NCI-H1417 treated with DMSO at 0.1 percent for 48 hours (cell line): ENCODE measurements at regions not wholly inside any gene's neighbourhood (a gene's known extent, or its start where the extent isn't known, plus 50 kb on each side); places are given as distances from the start of the nearest gene placed in this dataset.
"Not testable (repeated sequence)": the region's sequence is repeated elsewhere in the genome, so short reads cannot be mapped to it uniquely, and the experiment has no call there.

Experiments
- DNase-seq: peaks from one replicate; lab custom pipeline; 2025; lab: John Stamatoyannopoulos, UW

DNA sequence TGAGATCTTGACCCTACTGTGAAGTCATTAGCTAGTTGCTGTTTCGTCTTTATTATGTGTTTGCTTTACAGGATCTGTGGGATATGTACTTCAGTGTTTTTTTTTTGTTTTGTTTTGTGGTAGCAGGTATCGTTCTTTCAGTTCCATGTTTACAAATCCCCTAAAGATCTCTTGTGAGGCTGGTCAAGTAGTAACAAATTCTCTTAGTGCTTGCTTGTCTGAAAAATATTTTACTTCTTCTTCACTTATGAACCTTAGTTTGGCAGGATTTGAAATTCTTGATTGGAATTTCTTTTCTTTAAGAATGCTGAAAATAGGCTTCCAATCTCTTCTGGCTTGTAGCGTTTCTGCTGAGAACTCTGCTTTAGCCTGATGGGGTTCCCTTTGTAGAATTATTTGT lies 235.8 kb upstream of the ALCAM start:
- DNase-seq, result no peak

GRCh38 chr3:105137911-105138310 lies 228.8 kb upstream of the ALCAM start:
- DNase-seq, result no peak

GRCh38 chr3:105139881-105140560 lies 226.7 kb upstream of the ALCAM start:
- DNase-seq, result no peak

- no peak for DNase-seq
These were observed 225.8 kb upstream of the ALCAM start for GRCh38 chr3:105140899-105141367.

DNA sequence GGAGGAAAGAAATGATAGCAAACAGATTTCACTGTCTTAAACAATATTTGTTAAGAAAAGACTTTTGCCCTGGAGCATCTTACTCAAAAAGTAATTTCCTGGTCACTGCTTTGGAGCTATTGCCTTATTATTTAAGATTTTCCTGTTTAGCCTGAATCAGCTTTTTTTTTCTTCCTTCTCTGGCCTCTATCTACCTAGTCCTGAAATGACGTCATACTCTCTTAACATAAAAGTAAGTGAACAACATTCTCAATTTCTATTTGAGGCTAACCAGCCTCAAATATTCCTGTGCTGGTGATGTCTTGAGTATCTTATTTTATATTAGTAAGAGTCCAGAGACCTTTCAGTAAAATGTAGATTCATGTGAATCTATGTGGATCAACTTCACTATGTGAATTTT lies 221.9 kb upstream of the ALCAM start:
- no peak for DNase-seq

DNA sequence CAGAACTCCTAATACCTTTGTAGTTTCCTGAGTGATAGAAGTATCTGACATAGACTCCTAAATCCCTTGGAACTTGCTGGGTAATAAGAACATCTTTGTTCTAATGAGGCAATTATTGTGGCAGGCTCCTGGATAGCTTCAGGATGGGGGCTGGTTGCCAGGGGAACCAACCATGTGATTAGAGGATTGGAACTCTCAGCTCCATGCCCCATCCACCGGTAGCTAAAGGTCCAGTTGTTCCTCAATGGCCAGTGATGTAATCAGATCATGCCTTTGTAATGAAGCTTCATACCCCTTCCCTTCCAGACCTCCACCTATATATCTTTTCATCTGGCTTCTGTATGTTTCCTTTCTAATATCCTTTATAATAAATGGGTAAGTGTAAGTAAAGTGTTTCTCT lies 221.2 kb upstream of the ALCAM start:
- DNase-seq, result no peak

DNA sequence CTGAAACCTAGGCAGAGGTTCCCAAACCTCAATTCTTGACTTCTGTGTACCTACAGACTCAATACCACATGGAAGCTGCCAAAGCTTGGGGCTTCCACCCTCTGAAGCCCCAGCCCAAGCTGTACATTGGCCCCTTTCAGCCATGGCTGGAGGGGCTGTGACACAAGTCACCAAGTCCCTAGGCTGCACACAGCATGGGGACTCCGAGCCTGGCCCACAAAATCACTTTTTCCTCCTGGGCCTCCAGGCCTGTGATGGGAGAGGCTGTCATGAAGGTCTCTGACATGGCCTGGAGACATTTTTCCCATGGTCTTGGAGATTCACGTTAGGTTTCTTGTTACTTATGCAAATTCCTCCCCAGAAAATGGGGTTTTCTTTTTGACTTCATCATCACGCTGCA lies 217.5 kb upstream of the ALCAM start:
- DNase-seq, result not testable (repeated sequence)

GRCh38 chr3:105152987-105153386 lies 213.7 kb upstream of the ALCAM start:
- DNase-seq, result no peak

DNA sequence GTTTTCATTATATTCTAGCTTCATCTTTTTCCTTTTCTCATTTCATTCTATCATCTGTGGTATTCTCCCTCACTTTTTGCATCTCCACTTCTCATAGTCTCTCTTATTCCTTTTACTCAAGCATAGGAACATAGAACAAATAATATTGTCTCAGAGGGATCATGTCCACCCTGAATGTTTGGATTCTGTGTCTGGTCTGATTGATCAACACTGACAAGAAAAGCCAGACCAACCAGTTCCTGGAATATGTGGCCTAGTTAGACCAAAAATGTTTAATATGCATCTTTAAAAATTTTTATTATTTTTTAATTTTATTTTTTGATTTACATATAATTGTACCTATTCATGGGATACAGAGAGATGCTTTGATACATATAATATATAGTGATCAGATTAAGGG lies 212.0 kb upstream of the ALCAM start:
- DNase-seq, result no peak

DNA sequence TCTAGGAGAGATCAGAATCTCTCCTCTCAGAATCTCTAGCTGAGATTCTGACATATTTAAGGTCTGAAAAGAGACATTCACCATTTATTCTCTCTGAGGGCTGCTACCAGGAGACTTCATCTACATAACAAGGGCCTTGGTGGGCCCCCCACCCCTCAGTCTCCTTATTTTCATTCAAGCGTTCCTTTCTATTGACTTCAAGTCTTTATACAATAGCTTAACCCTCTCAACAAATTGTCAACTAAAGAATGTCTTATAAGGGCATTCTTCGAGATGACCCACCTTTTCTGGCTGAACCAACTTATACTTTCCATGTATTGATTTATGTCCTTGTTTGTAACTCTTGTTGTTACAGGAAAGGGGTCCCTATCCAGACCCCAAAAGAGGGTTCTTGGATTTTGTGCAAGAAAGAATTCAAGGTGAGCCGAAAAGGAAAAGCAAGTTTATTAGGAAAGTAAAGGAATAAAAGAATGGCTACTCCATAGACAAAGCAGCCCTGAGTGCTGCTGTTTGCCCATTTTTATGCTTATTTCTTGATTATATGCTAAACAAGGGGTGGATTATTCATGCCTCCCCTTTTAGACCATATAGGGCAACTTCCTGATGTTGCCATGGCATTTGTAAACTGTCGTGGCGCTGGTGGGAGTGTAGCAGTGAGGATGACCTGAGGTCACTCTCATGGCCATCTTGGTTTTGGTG lies 209.5 kb upstream of the ALCAM start:
- no peak for DNase-seq

GRCh38 chr3:105157766-105158085 lies 209.0 kb upstream of the ALCAM start:
- DNase-seq, result no peak

DNA sequence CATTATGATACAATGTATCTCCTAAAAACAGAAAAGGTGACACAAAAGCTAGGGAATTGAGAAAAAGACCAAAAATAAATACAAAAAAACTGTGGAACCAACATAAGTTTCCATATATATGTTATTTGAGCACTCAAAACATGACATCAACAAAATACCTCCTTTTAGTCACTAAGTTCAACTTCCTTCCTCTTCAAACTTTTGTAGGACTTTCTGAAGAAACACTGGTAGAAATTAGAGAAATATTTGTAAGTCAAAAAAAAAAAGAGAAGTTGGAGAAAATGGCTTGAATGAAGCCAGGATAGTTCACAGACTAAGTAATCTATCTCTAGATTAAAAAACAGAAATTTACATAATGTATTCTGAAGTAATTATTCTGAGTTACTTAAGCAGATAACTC lies 208.4 kb upstream of the ALCAM start:
- no peak for DNase-seq

GRCh38 chr3:105162448-105162847 lies 204.3 kb upstream of the ALCAM start:
- DNase-seq, result no peak

- DNase-seq, result no peak
These were observed 199.8 kb upstream of the ALCAM start for GRCh38 chr3:105166893-105167292.

DNA sequence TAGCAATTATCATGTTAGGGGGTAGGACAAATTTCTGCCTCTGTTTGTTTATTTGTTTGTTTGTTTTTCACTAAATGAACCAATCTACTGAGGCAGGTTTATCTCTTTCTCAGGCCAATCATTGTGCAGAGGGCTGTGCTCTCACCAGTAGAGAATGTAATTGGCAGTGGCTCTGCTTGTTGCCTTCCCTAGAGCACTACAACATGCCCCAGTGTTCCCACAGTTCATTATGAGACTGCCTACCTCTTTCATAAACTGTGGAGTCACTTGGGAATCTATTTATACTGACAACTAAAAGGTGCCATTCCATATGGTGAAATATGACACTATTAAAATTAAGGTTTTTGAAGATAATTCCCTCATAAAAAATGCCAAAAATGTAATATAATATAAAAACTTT lies 196.3 kb upstream of the ALCAM start:
- no peak for DNase-seq

DNA sequence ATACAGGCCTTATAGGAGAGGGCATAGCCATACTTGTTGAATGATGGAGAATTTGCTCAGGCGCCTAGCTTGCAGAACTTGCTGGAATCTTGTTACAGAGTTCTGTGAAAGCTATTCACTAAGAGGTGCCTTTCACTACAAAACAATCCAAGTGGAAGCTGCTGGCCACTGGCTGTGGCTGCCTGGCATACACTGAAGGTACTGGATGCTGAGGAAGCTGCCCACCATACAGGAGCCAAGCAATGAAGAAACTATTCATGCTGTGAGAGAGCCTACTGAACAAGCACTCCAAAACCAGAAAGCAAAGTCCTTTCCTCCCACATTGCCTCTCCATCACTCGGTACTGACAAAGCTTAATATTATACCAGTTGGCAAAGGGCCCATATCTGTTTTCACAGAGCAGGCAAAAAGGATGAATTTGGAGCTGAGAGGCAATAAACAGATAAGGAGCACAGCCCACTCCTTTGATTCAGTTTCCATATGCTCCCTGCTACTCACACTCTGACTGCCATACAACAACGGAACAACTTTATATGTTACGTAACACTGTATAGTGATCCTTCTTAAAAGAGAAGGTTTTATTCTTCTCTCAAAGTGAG lies 192.6 kb upstream of the ALCAM start:
- no peak for DNase-seq

DNA sequence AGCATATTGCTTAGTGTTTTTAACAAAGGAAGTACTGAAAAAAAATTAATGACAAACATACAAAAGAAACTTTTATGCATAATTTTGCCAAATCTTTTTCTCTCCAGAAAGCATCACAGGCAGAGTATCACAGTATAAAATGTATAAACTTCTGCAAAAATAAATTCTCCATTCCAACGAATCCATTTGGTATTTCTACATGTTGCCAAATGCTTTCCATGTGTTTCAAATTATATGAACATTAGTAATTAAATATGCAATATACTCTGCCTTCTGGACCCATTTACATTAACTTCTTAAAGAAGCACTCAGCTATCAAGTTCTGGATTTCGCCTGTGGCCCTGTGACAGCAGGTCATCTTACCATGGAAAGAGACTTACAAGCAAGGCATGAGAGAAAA lies 189.1 kb upstream of the ALCAM start:
- no peak for DNase-seq

GRCh38 chr3:105187344-105187743 lies 179.4 kb upstream of the ALCAM start:
- no peak for DNase-seq

DNA sequence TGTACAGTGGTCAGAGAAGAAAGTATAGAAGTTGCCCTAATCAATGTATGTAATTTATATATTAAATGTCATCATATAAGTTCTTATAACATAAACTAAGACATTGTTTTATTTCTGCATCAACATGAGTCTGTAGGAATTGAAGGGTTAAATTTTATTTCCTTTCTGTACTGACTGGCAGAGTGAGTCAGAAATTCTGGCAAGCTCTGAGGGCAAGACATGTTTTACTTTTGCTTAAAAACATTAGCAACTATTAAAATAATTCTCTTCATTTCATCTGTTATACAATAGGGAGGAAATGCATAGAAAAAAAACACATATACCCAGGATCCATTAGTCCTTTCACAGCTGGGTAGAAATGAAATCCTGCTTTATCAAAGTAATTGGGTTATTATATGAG lies 171.4 kb upstream of the ALCAM start:
- no peak for DNase-seq

GRCh38 chr3:105197863-105198262 lies 168.8 kb upstream of the ALCAM start:
- no peak for DNase-seq

DNA sequence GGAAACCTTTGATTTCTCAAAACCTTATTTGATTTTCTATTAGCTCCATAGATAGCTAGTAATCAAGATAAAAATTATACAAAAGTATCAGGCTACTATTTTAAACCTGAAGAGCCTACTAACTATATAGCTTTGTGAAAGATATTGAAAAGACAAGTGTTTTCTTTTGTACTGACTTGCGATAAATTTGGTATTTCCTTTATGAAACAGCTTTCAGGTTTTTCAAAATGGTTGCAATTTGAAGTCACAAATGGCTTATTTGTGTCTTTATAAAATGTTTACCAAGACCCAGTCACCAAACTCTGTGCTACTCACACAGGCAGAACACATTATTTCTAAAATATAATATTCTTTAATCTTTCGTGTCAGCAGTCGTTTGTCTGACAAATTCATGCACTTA lies 167.5 kb upstream of the ALCAM start:
- DNase-seq, result no peak

GRCh38 chr3:105210141-105210540 lies 156.6 kb upstream of the ALCAM start:
- DNase-seq, result no peak

DNA sequence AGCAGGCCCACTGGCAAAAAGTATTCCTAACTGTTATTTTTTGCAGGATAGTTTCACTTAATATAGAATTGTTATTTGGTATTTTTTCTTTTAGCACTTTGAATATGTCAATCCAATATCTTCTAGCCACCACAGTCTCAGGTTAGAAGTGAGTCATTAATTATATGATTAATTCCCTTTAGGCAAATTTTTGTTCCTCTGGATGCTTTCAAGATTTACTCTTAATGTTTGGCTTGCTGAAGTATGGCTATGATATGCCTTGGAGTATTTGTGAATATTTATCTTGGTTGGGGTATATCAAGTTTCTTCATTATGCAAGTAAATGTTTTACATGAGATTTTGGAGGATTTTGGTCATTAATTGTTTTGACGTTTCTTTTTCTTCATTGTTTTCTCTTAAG lies 152.1 kb upstream of the ALCAM start:
- no peak for DNase-seq
